ENCODE measurements at regions not wholly inside any gene's neighbourhood (a gene's known extent, or its start where the extent isn't known, plus 50 kb on each side); places are given as distances from the start of the nearest gene placed in this dataset.
"Not testable (repeated sequence)": the region's sequence is repeated elsewhere in the genome, so short reads cannot be mapped to it uniquely, and the experiment has no call there.

GRCh38 chr6:28769626-28770402 is 154.0 kb downstream of the TRIM27 start:
- DNase-seq: no peak

- no peak for DNase-seq
These were observed 153.1 kb downstream of the TRIM27 start for GRCh38 chr6:28770732-28771131.

GRCh38 chr6:28771401-28772267 is 152.2 kb downstream of the TRIM27 start:
- DNase-seq: no peak

- DNase-seq: no peak
These were observed 151.1 kb downstream of the TRIM27 start for GRCh38 chr6:28772480-28773381.

GRCh38 chr6:28774292-28775051 is 149.3 kb downstream of the TRIM27 start:
- DNase-seq: no peak

GRCh38 chr6:28775052-28775376 is 148.8 kb downstream of the TRIM27 start:
- DNase-seq: no peak

GRCh38 chr6:28775405-28776129 is 148.2 kb downstream of the TRIM27 start:
- DNase-seq: no peak

- no peak for DNase-seq
These were observed 147.3 kb downstream of the TRIM27 start for GRCh38 chr6:28776269-28777146.

GRCh38 chr6:28777147-28777461 is 146.7 kb downstream of the TRIM27 start:
- DNase-seq: no peak

- no peak for DNase-seq
These were observed 141.6 kb downstream of the TRIM27 start for GRCh38 chr6:28782113-28782673.

- DNase-seq: no peak
These were observed 137.7 kb downstream of the TRIM27 start for GRCh38 chr6:28785962-28786679.

- no peak for DNase-seq
These were observed 134.2 kb downstream of the TRIM27 start for GRCh38 chr6:28789553-28790083.

GRCh38 chr6:28791002-28791383 is 132.8 kb downstream of the TRIM27 start:
- no peak for DNase-seq

GRCh38 chr6:28794175-28795002 is 129.4 kb downstream of the TRIM27 start:
- no peak for DNase-seq

- not testable (repeated sequence) for DNase-seq
These were observed 123.1 kb downstream of the TRIM27 start for GRCh38 chr6:28800647-28801046.

- DNase-seq: no peak
These were observed 121.1 kb downstream of the TRIM27 start for GRCh38 chr6:28802417-28803336.

- no peak for DNase-seq
These were observed 120.5 kb downstream of the TRIM27 start for GRCh38 chr6:28803337-28803709.
